Neutrophil (primary cell): ENCODE measurements at regions not wholly inside any gene's neighbourhood (a gene's known extent, or its start where the extent isn't known, plus 50 kb on each side); places are given as distances from the start of the nearest gene placed in this dataset.

ENCODE experiments used
- H3K27ac ChIP-seq: fragments of 200-600 bp; sonication (generic); 2 replicates; pipeline ENCODE4 v1.5.1; 2016; ENCODE audit warnings: mild to moderate bottlenecking, moderate library complexity
- H3K27me3 ChIP-seq: fragments of 200-600 bp; sonication (generic); 2 replicates; pipeline ENCODE4 v1.6.0; 2016; ENCODE audit warnings: mild to moderate bottlenecking
- H3K36me3 ChIP-seq: fragments of 200-600 bp; sonication (generic); 2 replicates; pipeline ENCODE4 v1.5.1; 2017
- H3K4me1 ChIP-seq, 2 experiments: fragments of 200-600 bp in 1 of 2; sonication (generic) in 1 of 2; 1 replicate in 1 of 2; 2 replicates in 1 of 2; pipeline versions ENCODE4 v1.5.1 to v1.6.1; 2013 to 2016; ENCODE audit warnings: low read depth in 1 of 2, low read length in 1 of 2, mild to moderate bottlenecking in 1 of 2, moderate library complexity in 1 of 2; ENCODE audit not compliant: control insufficient read depth in 1 of 2, insufficient read depth in 1 of 2
- H3K4me3 ChIP-seq, 2 experiments: fragments of 200-600 bp in 1 of 2; sonication (generic) in 1 of 2; 1 replicate in 1 of 2; 2 replicates in 1 of 2; pipeline ENCODE4 v1.5.1; 2013 to 2016; ENCODE audit warnings: low read depth in 1 of 2, low read length in 1 of 2, mild to moderate bottlenecking in 1 of 2, moderate library complexity in 1 of 2
- H3K9me3 ChIP-seq: fragments of 200-600 bp; sonication (generic); 2 replicates; pipeline ENCODE4 v1.5.1; 2016
- CTCF ChIP-seq: fragments of 200-600 bp; sonication (generic); IDR thresholded peaks from 2 replicates; pipeline ENCODE4 v1.5.1; 2016; ENCODE audit warnings: antibody characterized with exemption

GRCh38 chr6:113381959-113382358 is 475.2 kb upstream of the MARCKS start:
- no peaks in the 10 kb centered on the region for H3K9me3 ChIP-seq
- TF ChIP-seq CTCF: no peak
- no peak overlapping the region for H3K4me3 ChIP-seq
- H3K4me1 ChIP-seq: no peaks in the 10 kb centered on the region
- no peaks in the 10 kb centered on the region for H3K36me3 ChIP-seq
- H3K27ac ChIP-seq: no peak overlapping the region
- no peaks in the 10 kb centered on the region for H3K27me3 ChIP-seq

- Histone ChIP-seq H3K27ac (no peak overlapping the region), H3K4me3 (no peak overlapping the region), H3K9me3 (no peaks in the 10 kb centered on the region), H3K27me3 (no peaks in the 10 kb centered on the region), H3K36me3 (no peaks in the 10 kb centered on the region), H3K4me1 (no peaks in the 10 kb centered on the region)
- no peak for TF ChIP-seq CTCF
Observed at GRCh38 chr6:113383701-113384100, 473.4 kb upstream of the MARCKS start.

DNA sequence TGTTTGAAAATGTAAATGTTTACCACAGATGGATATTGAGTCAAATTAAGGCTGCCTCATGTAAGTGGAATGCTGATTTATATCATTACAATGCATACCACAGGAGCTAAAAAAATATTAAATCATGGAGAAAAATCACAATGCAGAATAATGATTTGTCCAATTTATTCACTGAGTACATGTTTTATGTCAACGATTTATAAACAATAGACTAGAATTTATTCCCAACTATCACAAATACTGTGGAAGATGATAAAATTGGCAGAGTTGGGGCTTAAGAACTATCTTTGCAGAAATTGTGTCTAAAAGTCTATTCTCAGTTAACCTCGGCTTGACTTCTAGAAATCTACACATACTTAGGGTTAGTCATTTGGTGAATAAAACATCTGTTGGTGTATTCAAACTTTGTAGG is 472.1 kb upstream of the MARCKS start:
- Histone ChIP-seq H3K9me3 (no peaks in the 10 kb centered on the region), H3K4me1 (no peaks in the 10 kb centered on the region), H3K27ac (no peak overlapping the region), H3K36me3 (no peaks in the 10 kb centered on the region), H3K27me3 (no peaks in the 10 kb centered on the region), H3K4me3 (no peak overlapping the region)
- no peak for TF ChIP-seq CTCF

DNA sequence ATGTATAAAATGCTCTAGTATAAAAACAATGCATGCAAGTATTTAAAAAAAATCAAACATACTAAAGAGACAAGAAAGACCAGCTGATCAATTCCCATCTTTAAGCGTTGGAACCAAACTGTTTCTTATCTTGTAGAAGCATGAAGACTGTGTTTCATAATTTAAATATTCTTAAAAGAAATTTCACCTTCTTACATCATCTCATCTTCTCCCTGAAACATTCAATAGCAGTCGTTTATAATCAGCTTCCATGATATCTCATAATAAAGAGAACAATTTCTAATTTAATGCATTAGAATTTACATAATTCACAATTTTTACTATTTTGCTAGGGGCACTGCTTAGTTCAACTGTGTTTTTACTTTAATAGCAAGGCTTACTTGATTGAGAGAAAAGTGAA is 468.1 kb upstream of the MARCKS start:
- no peak for TF ChIP-seq CTCF
- Histone ChIP-seq H3K4me1 (no peaks in the 10 kb centered on the region), H3K36me3 (no peaks in the 10 kb centered on the region), H3K27me3 (no peaks in the 10 kb centered on the region), H3K27ac (no peak overlapping the region), H3K4me3 (no peak overlapping the region), H3K9me3 (no peaks in the 10 kb centered on the region)

DNA sequence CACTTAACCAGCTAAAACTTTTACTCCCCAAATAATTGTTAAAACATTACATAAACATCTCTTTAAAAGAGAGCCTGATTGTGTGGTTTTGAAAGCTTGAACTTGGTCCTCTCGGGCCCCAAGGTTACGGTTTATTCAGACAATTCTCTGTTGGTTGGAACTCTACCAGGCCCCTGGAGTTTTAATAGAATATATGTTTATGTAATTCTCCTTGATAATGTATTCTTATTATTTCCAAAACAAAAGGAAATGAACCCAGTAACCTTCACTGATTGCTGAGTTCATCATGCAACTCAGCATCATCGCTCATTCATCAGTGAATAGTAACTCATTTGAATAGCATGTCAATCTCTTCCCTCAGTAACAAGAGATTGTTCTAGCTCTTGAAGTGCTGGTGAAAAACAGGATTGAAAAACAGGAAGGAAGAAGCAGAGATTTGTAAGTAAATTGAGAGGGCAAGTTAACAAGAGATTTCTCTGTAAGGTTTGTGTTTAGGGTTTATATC is 464.5 kb upstream of the MARCKS start:
- H3K4me3 ChIP-seq: no peak overlapping the region
- H3K27ac ChIP-seq: no peak overlapping the region
- H3K4me1 ChIP-seq: no peaks in the 10 kb centered on the region
- no peak for TF ChIP-seq CTCF
- H3K9me3 ChIP-seq: no peaks in the 10 kb centered on the region
- H3K27me3 ChIP-seq: no peaks in the 10 kb centered on the region
- H3K36me3 ChIP-seq: no peaks in the 10 kb centered on the region

DNA sequence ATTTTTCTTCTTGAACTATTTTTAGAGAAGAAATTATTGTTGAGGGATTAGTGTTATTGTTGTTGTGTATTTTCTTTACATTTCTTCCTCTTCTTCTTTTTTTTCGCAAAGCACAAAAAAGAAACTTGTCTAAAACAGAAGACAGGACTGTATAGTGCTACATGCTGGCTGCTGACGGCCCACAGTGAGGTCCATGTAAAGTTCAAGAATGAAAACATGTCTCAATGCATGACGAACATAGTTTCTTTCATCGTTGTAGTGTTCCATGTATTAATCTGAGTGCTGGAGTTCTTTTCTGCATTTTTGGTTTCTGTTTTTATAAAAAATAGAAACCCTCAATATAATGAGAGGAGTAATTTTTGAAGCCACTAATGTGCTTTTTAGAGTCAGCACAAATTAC is 462.9 kb upstream of the MARCKS start:
- H3K4me1 ChIP-seq: no peaks in the 10 kb centered on the region
- no peaks in the 10 kb centered on the region for H3K36me3 ChIP-seq
- no peak for TF ChIP-seq CTCF
- no peaks in the 10 kb centered on the region for H3K27me3 ChIP-seq
- H3K27ac ChIP-seq: no peak overlapping the region
- no peak overlapping the region for H3K4me3 ChIP-seq
- H3K9me3 ChIP-seq: no peaks in the 10 kb centered on the region
